HepG2 (cell line): ENCODE measurements at regions not wholly inside any gene's neighbourhood (a gene's known extent, or its start where the extent isn't known, plus 50 kb on each side); places are given as distances from the start of the nearest gene placed in this dataset.

ENCODE experiments used
- CEBPB ChIP-seq: IDR thresholded peaks from 2 replicates; pipeline ENCODE4 v1.6.1; 2011; ENCODE audit warnings: low read depth, low read length, improper control_type of control experiment, borderline replicate concordance
- PRDM10 ChIP-seq: sonication (generic); formaldehyde crosslinking; IDR thresholded peaks from 2 replicates; pipeline ENCODE4 v1.4.0; 2020; ENCODE audit warnings: low read depth, missing genetic modification reagents
- RFX5 ChIP-seq: IDR thresholded peaks from 2 replicates; pipeline ENCODE4 v1.6.1; 2011; ENCODE audit warnings: low read depth, low read length, improper control_type of control experiment
- SNAPC2 ChIP-seq: sonication (generic); formaldehyde crosslinking; IDR thresholded peaks from 2 replicates; pipeline ENCODE4 v1.8.1; 2022; ENCODE audit warnings: mild to moderate bottlenecking, missing genetic modification reagents
- TAF15 ChIP-seq: fragments of 200-400 bp; formaldehyde crosslinking; IDR thresholded peaks from one replicate; pipeline ENCODE4 v1.6.1; 2018; ENCODE audit warnings: mild to moderate bottlenecking, low read depth, low read length; ENCODE audit not compliant: poor library complexity, severe bottlenecking
- TBL1XR1 ChIP-seq: fragments of 150-350 bp; IDR thresholded peaks from 2 replicates; pipeline ENCODE4 v1.6.1; 2014; ENCODE audit warnings: borderline replicate concordance, low read length; ENCODE audit not compliant: partially characterized antibody
- UBTF ChIP-seq: sonication (generic); formaldehyde crosslinking; IDR thresholded peaks from 2 replicates; pipeline ENCODE4 v1.4.0; 2020; ENCODE audit warnings: mild to moderate bottlenecking, missing genetic modification reagents
- ZFP36L2 ChIP-seq: sonication (generic); formaldehyde crosslinking; IDR thresholded peaks from 2 replicates; pipeline ENCODE4 v1.4.0; 2020; ENCODE audit warnings: missing genetic modification reagents
- ZNF3 ChIP-seq: IDR thresholded peaks from 2 replicates; pipeline ENCODE4 v1.7.0; 2017; ENCODE audit warnings: inconsistent platforms
- ZNF337 ChIP-seq: sonication (generic); formaldehyde crosslinking; IDR thresholded peaks from 2 replicates; pipeline ENCODE4 v1.5.1; 2020; ENCODE audit warnings: missing genetic modification reagents, low read depth, mild to moderate bottlenecking, borderline replicate concordance
- ZNF430 ChIP-seq: sonication (generic); formaldehyde crosslinking; IDR thresholded peaks from 2 replicates; pipeline ENCODE4 v1.9.0; 2021; ENCODE audit warnings: mild to moderate bottlenecking, missing genetic modification reagents
- ZNF646 ChIP-seq: sonication (generic); formaldehyde crosslinking; IDR thresholded peaks from 2 replicates; pipeline ENCODE4 v1.9.0; 2021; ENCODE audit warnings: mild to moderate bottlenecking, missing genetic modification reagents
- TF ChIP-seq, protein P1 (sequence below): sonication (generic); formaldehyde crosslinking; IDR thresholded peaks from 2 replicates; pipeline ENCODE4 v1.4.0; 2020; ENCODE audit warnings: mild to moderate bottlenecking, missing genetic modification reagents

DNA sequence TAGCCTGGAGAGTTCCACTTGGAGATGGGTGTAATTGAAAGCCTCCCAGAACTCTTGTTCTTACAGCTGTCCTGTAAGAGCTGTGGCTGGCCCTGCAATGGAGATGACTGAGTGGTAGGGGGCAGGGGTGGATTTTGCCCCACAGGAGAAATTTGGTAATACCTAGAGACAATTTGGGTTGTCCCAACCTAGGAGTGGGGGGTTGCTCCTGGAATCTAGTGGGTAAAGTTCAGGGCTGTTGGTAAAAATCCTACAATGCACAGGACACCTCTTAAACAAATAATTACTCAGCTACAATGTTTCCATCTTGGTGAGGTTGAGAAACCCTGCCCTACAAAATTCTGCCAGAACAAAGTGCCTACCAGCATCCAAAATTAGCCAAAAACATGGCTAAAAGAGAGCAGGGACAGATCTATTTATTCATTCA, 181.1 kb upstream of the SH3BP4 start (continued):
- TF ChIP-seq UBTF (CRISPR knock-in tag), result 0 out of 2 replicates have a peak, but pooled peaks have one; percentile 5
- TF ChIP-seq TBL1XR1, result no peak
- TF ChIP-seq ZNF646 (CRISPR knock-in tag), result no peak
- TF ChIP-seq CEBPB, result no peak
- no peak for TF ChIP-seq ZFP36L2
- TF ChIP-seq RFX5, result no peak
- TF ChIP-seq ZNF430 (CRISPR knock-in tag), result no peak
- TF ChIP-seq TAF15, result no peak
- TF ChIP-seq, protein P1, sequence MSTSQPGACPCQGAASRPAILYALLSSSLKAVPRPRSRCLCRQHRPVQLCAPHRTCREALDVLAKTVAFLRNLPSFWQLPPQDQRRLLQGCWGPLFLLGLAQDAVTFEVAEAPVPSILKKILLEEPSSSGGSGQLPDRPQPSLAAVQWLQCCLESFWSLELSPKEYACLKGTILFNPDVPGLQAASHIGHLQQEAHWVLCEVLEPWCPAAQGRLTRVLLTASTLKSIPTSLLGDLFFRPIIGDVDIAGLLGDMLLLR (CRISPR knock-in tag), result no peak
- no peak for TF ChIP-seq SNAPC2 (CRISPR knock-in tag)
- TF ChIP-seq ZNF337 (CRISPR knock-in tag), result no peak
- TF ChIP-seq ZNF3 (CRISPR knock-in tag), result no peak
- TF ChIP-seq PRDM10 (CRISPR knock-in tag), result peak; percentile 79; the same call in 1 of the 2 replicates
